Stimulated activated CD8-positive, alpha-beta memory T cell treated with anti-CD3 and anti-CD28 coated beads, Interleukin-4, amount 100 ng/mL, for 24 hours (primary cell): ENCODE measurements at regions not wholly inside any gene's neighbourhood (a gene's known extent, or its start where the extent isn't known, plus 50 kb on each side); places are given as distances from the start of the nearest gene placed in this dataset.

Experiments used
- DNase-seq: peaks from one replicate; pipeline ENCODE4 v3.0.0-alpha.2; 2020; ENCODE audit warnings: low read depth

GRCh38 chr13:75132701-75133695 is 349.0 kb downstream of the TBC1D4 start:
- DNase-seq, result no peak

GRCh38 chr13:75129331-75129730 is 352.6 kb downstream of the TBC1D4 start:
- DNase-seq, result no peak

- no peak for DNase-seq
These were observed 357.6 kb downstream of the TBC1D4 start for GRCh38 chr13:75124415-75124814.

GRCh38 chr13:75123428-75123827 is 358.5 kb downstream of the TBC1D4 start:
- no peak for DNase-seq

- DNase-seq, result no peak
These were observed 361.9 kb downstream of the TBC1D4 start for GRCh38 chr13:75120085-75120484.

- DNase-seq, result no peak
These were observed 366.8 kb downstream of the TBC1D4 start for GRCh38 chr13:75115171-75115570.

GRCh38 chr13:75103976-75104375 is 378.0 kb downstream of the TBC1D4 start:
- no peak for DNase-seq

GRCh38 chr13:75102001-75102716 is 379.8 kb downstream of the TBC1D4 start:
- no peak for DNase-seq

GRCh38 chr13:75101348-75101747 is 380.6 kb downstream of the TBC1D4 start:
- DNase-seq, result no peak

- DNase-seq, result no peak
These were observed 389.8 kb downstream of the TBC1D4 start for GRCh38 chr13:75092143-75092542.

- no peak for DNase-seq
These were observed 390.3 kb downstream of the TBC1D4 start for GRCh38 chr13:75091718-75092117.

GRCh38 chr13:75090872-75091615 is 390.9 kb downstream of the TBC1D4 start:
- DNase-seq, result no peak

- no peak for DNase-seq
These were observed 393.1 kb downstream of the TBC1D4 start for GRCh38 chr13:75088915-75089314.

GRCh38 chr13:75079226-75079625 is 402.7 kb downstream of the TBC1D4 start:
- DNase-seq, result no peak

GRCh38 chr13:75076476-75076875 is 405.5 kb downstream of the TBC1D4 start:
- DNase-seq, result no peak

GRCh38 chr13:75073786-75074185 is 408.2 kb downstream of the TBC1D4 start:
- no peak for DNase-seq

GRCh38 chr13:75072891-75073290 is 409.1 kb downstream of the TBC1D4 start:
- DNase-seq, result no peak

GRCh38 chr13:75072368-75072767 is 409.6 kb downstream of the TBC1D4 start:
- no peak for DNase-seq

GRCh38 chr13:75071796-75072195 is 410.2 kb downstream of the TBC1D4 start:
- no peak for DNase-seq

- DNase-seq, result no peak
These were observed 410.6 kb downstream of the TBC1D4 start for GRCh38 chr13:75071395-75071794.

- no peak for DNase-seq
These were observed 420.1 kb downstream of the TBC1D4 start for GRCh38 chr13:75061909-75062308.

GRCh38 chr13:75055296-75055695 is 426.7 kb downstream of the TBC1D4 start:
- DNase-seq, result no peak
